ENCODE measurements at regions not wholly inside any gene's neighbourhood (a gene's known extent, or its start where the extent isn't known, plus 50 kb on each side); places are given as distances from the start of the nearest gene placed in this dataset.

- TF ChIP-seq POLR2A (IDR thresholded peaks at IDR 0.05; ENCODE audit: low read length) (no peak), GATA1 (IDR thresholded peaks at IDR 0.05; ENCODE audit: low read depth, low read length) (no peak)
Measured at GRCh38 chr14:101039755-101040138, 136.2 kb upstream of the RTL1 start.
